ENCODE measurements at regions not wholly inside any gene's neighbourhood (a gene's known extent, or its start where the extent isn't known, plus 50 kb on each side); places are given as distances from the start of the nearest gene placed in this dataset.

- TF ChIP-seq CTCF (IDR thresholded peaks at IDR 0.05): no peak
These were observed 124.2 kb upstream of the SGK1 start for GRCh38 chr6:134442073-134442472.

- TF ChIP-seq CTCF (IDR thresholded peaks at IDR 0.05): no peak
These were observed 120.9 kb upstream of the SGK1 start for GRCh38 chr6:134438837-134439236.

DNA sequence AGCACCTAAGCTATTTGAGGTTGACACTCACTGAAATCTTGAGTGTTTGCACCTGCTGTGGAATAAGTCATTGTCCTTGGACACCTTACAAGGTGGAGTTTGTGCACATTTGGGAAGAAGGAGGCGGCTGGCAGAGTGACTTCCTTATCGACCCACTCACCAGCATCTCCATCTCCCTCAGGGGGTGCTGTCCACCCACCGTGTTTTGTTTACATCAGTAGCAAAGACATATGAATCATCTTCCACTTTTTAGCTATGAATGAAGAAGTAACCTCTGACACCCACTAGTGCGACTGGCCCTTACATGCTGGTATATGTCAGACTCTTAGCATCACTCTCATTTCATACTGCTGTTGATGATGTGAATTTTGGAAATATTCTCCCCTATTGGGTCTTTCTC lies 119.5 kb upstream of the SGK1 start:
- TF ChIP-seq CTCF (IDR thresholded peaks at IDR 0.05): no peak

GRCh38 chr6:134436950-134437349 lies 119.0 kb upstream of the SGK1 start:
- no peak for TF ChIP-seq CTCF (IDR thresholded peaks at IDR 0.05)

DNA sequence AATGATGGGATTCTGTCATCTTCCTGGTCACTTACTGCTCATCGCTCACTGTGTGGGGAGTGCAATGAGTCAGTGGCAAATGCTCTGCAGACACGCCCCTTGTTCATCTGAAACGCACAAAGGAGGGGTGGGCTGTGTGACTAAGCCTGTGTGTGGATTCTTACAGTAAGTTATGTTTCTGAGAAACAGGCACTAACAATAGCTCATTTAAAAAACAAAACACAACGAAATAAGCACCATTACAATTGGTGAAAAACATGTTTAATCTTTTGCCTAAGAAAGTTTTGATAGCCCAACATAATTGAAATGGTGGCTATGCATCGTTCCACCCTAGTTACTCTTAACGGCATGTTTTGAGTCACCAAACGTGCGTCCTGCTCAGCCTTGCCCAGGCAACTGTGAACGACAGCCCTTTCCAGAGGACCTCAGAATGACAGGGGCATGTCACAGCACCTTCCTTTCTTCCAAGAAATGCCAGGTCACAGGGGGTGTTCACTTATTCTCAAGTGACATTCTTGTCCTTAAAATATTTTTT lies 118.4 kb upstream of the SGK1 start:
- no peak for TF ChIP-seq CTCF (IDR thresholded peaks at IDR 0.05)

GRCh38 chr6:134435814-134436280 lies 117.9 kb upstream of the SGK1 start:
- TF ChIP-seq CTCF (IDR thresholded peaks at IDR 0.05): no peak

- TF ChIP-seq CTCF (IDR thresholded peaks at IDR 0.05): no peak
These were observed 116.4 kb upstream of the SGK1 start for GRCh38 chr6:134434019-134434942.

All from LNCAP (cell line).